Activated CD4-positive, alpha-beta T cell treated with anti-CD3 and anti-CD28 coated beads for 36 hours (primary cell): ENCODE measurements at regions not wholly inside any gene's neighbourhood (a gene's known extent, or its start where the extent isn't known, plus 50 kb on each side); places are given as distances from the start of the nearest gene placed in this dataset.

Experiments
- ATAC-seq: fragments of 200-7000 bp; cut with Tn5 transposase; one replicate; pipeline ENCODE4 v1.10.0; 2021; ENCODE audit warnings: mild to moderate bottlenecking, moderate library complexity
- CTCF ChIA-PET: fragments of 350-600 bp; sonication (Branson Sonifier 250); formaldehyde crosslinking; loops from one replicate; lab custom pipeline; 2021; ENCODE audit warnings: antibody characterized with exemption; lab: Charles Lee
- POLR2A ChIA-PET: fragments of 350-600 bp; sonication (Branson Sonifier 250); formaldehyde crosslinking; loops from one replicate; lab custom pipeline; 2021; ENCODE audit warnings: antibody characterized with exemption, inconsistent platforms; lab: Charles Lee
- DNase-seq: peaks from one replicate; pipeline ENCODE4 v3.0.0-alpha.2; 2020
- H3K27ac Mint-ChIP-seq: one replicate; pipeline ENCODE4 v1.8.0; 2021; ENCODE audit warnings: mixed read lengths
- H3K27me3 Mint-ChIP-seq: one replicate; pipeline ENCODE4 v1.8.0; 2021; ENCODE audit warnings: mixed read lengths
- H3K36me3 Mint-ChIP-seq: one replicate; pipeline ENCODE4 v1.8.0; 2021; ENCODE audit warnings: low read depth, mixed read lengths
- H3K4me1 Mint-ChIP-seq: one replicate; pipeline ENCODE4 v1.8.0; 2021; ENCODE audit warnings: mixed read lengths
- H3K4me3 Mint-ChIP-seq: one replicate; pipeline ENCODE4 v1.8.0; 2021; ENCODE audit warnings: mild to moderate bottlenecking, moderate library complexity, mixed read lengths
- H3K9me3 Mint-ChIP-seq: one replicate; pipeline ENCODE4 v1.8.0; 2021; ENCODE audit warnings: low read depth, mixed read lengths
- intact Hi-C, 2 experiments: fragments of 100-400 bp; cut with DNase I in 1 of 2; cut with micrococcal nuclease in 1 of 2; formaldehyde crosslinking; loops; one replicate each; pipeline versions ENCODE4 v1.14.2 to v1.15.1; 2022 to 2024; cut with DNase I, micrococcal nuclease

DNA sequence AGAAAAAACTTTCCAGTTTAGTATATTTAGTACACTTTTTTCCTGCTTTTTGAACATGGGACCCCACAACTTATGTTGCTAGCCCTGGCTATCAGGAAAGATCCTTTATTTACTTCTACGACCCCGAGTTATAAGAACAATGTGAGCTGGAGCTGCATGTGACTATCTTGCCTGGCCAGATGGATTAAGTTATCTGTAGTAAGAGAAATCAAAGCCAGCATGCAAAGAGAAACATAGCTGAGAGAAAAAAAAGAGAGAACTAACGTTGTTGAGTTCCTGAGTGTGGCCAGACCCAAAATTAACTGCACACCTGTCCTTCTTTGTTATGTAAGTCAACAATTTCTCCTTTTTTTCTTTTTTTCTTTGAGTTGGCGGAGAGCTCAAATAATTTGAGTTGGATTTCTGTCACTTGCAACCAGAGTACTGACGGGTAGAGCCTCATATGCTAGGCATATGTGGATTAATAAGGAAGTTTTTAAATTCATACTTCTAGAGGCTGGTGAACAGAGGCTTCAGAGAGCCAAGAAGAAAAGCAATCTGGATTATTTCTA lies 219.5 kb downstream of the HACE1 start:
- Mint-ChIP-seq H3K27ac (no peak overlapping the region), H3K4me3 (no peak overlapping the region), H3K36me3 (no peaks in the 10 kb centered on the region), H3K9me3 (no peaks in the 10 kb centered on the region), H3K27me3 (no peaks in the 10 kb centered on the region), H3K4me1 (no peaks in the 10 kb centered on the region)
- intact Hi-C loops = no loop called here
- CTCF ChIA-PET = interaction anchor here (0.6 kb wide), 1 partner anchor 16 kb away, joined by 4 read pairs; no protein-coding TSS in a partner anchor
- no peak for ATAC-seq
- POLR2A ChIA-PET = no interaction called here
- no peak for DNase-seq

DNA sequence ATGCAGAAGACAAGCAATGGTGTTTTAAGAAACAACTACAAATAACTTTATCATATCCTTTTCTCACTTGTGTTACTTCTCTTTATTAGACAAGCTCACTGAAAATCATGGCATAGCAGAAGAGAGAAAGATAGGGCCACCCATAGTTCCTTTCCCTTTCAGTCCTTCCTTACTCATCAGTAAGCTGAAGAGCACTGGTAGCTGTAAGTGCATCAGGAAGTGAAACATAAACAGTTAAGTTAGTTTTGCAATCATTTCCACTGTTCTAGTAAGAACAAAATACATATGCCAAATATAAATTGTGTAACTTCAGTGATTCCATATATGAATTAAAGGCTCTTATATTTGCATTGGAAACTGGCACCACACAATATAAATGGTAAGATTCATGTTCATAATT lies 220.1 kb downstream of the HACE1 start:
- CTCF ChIA-PET = no interaction called here
- ATAC-seq (peak; percentile 74), DNase-seq (no peak)
- no peak overlapping the region for H3K27ac Mint-ChIP-seq
- H3K9me3 Mint-ChIP-seq = no peaks in the 10 kb centered on the region
- H3K4me1 Mint-ChIP-seq = no peaks in the 10 kb centered on the region
- no peak overlapping the region for H3K4me3 Mint-ChIP-seq
- POLR2A ChIA-PET = no interaction called here
- H3K27me3 Mint-ChIP-seq = no peaks in the 10 kb centered on the region
- intact Hi-C loops = no loop called here
- no peaks in the 10 kb centered on the region for H3K36me3 Mint-ChIP-seq

DNA sequence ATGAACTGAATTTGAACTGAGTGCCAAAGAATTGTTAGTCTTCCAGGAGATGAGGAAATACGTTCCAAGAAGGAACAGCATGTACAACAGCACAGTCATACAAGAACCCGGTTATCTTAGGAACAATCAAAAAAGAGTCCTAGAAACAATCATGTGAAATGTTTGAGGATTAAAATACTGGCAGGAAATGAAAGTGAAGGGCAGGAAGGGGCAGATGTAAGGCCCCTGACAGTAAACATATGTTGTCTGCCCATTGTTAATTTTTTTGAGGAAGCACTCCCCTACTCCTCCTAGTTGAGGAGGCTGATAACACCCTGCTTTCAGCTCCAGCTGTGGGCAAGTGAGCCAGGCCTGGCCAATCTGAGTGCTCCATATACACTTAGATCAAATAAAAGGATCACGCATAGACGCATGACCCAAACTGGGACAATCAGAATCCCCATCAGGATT lies 220.9 kb downstream of the HACE1 start:
- H3K27ac Mint-ChIP-seq = no peak overlapping the region
- no peaks in the 10 kb centered on the region for H3K4me1 Mint-ChIP-seq
- ChIA-PET POLR2A (no interaction called here), CTCF (no interaction called here)
- DNase-seq (no peak), ATAC-seq (no peak)
- intact Hi-C loops = no loop called here
- no peak overlapping the region for H3K4me3 Mint-ChIP-seq
- H3K9me3 Mint-ChIP-seq = no peaks in the 10 kb centered on the region
- H3K36me3 Mint-ChIP-seq = no peaks in the 10 kb centered on the region
- H3K27me3 Mint-ChIP-seq = no peaks in the 10 kb centered on the region

DNA sequence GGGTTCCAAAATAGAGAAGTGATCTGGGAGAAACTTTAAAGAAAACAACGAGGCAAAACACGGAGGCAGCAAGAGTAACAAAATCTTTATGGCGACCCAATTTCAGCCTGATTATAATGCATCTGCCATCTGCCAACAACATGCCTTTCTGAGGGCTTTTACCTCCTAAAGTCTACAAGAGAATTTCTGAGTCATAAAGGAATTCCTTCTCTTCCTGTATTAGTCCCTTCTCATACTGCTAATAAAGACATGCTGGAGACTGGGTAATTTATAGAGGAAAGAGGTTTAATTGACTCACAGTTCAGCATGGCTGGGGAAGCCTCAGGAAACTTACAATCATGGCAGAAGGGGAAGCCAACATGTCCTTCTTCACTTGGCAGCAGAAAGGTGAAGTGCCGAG lies 226.6 kb downstream of the HACE1 start:
- intact Hi-C loops = no loop called here
- DNase-seq (no peak), ATAC-seq (no peak)
- CTCF ChIA-PET = no interaction called here
- Mint-ChIP-seq H3K4me1 (no peaks in the 10 kb centered on the region), H3K36me3 (no peaks in the 10 kb centered on the region), H3K4me3 (no peak overlapping the region), H3K27ac (no peak overlapping the region), H3K9me3 (no peaks in the 10 kb centered on the region), H3K27me3 (peaks cover 4% of the 10 kb centered on the region)
- POLR2A ChIA-PET = no interaction called here

DNA sequence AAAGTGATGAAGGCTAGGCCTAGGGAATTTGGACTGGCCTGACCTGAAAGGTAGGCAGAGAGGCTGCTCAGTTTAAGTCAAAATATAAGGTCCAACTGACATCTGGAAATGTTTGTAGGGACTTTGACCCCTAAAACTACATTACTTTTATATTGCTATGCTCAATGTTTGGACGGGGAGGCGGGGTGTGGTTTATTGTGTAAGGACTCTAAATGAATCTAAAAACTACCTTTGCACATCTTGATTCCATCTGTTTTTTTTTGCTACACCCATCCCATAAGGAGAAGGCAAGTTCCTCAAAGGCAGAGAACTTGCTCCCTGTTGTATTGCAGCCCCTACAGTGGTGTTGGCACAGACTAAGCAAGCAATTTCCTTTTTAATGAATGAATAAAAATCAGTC lies 227.1 kb downstream of the HACE1 start:
- intact Hi-C loops = no loop called here
- ChIA-PET POLR2A (no interaction called here), CTCF (no interaction called here)
- ATAC-seq = no peak
- H3K4me1 Mint-ChIP-seq = no peaks in the 10 kb centered on the region
- peaks cover 4% of the 10 kb centered on the region for H3K27me3 Mint-ChIP-seq
- no peak overlapping the region for H3K27ac Mint-ChIP-seq
- no peak for DNase-seq
- H3K9me3 Mint-ChIP-seq = no peaks in the 10 kb centered on the region
- no peak overlapping the region for H3K4me3 Mint-ChIP-seq
- no peaks in the 10 kb centered on the region for H3K36me3 Mint-ChIP-seq

DNA sequence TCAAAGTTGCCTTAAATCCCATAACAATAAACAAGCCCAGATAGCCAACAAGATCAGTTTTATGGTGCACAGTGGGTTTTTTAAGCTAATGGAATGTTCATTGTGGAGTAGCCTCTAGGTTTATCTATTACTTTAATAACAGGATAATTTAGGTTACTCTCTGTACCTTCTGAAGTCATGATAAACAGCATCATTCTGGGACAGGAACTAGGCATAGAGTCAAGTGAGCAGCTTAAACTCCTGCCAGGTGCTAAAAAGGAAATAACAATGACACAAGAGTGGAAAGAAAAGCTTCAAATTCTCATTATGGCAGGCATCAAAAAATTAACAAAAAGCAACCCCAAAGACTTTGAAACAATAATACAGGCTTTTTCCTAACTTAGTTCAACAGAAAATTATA lies 228.8 kb downstream of the HACE1 start:
- no peaks in the 10 kb centered on the region for H3K36me3 Mint-ChIP-seq
- intact Hi-C loops = no loop called here

DNA sequence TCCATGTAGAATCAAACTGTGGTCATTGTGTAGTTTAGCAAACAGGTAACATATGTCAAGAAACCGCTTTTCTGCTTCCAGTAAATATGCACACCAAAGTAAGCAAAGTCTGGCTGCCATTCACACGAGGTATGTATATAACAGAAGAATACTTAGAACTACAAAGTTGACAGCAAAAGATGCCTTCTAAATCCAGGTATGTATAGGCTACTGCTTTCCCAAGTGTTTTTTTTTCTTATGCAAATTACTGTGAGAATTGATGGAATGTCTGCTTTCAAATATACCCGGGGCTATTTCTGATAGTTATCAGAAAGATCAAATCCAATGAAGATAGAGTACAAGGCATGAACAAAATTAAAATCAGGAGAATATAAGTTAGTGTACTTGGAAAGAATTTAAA lies 229.2 kb downstream of the HACE1 start:
- H3K4me1 Mint-ChIP-seq = no peaks in the 10 kb centered on the region
- intact Hi-C loops = no loop called here
- H3K36me3 Mint-ChIP-seq = no peaks in the 10 kb centered on the region
- peaks cover 9% of the 10 kb centered on the region for H3K27me3 Mint-ChIP-seq
- no peak overlapping the region for H3K4me3 Mint-ChIP-seq
- no peaks in the 10 kb centered on the region for H3K9me3 Mint-ChIP-seq
- ATAC-seq = no peak
- ChIA-PET POLR2A (no interaction called here), CTCF (interaction anchor here (0.8 kb wide), 1 partner anchor 13 kb away, joined by 3 read pairs; no protein-coding TSS in a partner anchor)
- no peak for DNase-seq
- no peak overlapping the region for H3K27ac Mint-ChIP-seq

More for the DNA sequence above, 228.8 kb downstream of the HACE1 start:
- ATAC-seq (no peak), DNase-seq (no peak)
- POLR2A ChIA-PET = no interaction called here
- no peak overlapping the region for H3K4me3 Mint-ChIP-seq
- H3K4me1 Mint-ChIP-seq = no peaks in the 10 kb centered on the region
- H3K27ac Mint-ChIP-seq = no peak overlapping the region
- CTCF ChIA-PET = interaction anchor here (0.8 kb wide), 1 partner anchor 13 kb away, joined by 3 read pairs; no protein-coding TSS in a partner anchor
- peaks cover 8% of the 10 kb centered on the region for H3K27me3 Mint-ChIP-seq
- H3K9me3 Mint-ChIP-seq = no peaks in the 10 kb centered on the region

DNA sequence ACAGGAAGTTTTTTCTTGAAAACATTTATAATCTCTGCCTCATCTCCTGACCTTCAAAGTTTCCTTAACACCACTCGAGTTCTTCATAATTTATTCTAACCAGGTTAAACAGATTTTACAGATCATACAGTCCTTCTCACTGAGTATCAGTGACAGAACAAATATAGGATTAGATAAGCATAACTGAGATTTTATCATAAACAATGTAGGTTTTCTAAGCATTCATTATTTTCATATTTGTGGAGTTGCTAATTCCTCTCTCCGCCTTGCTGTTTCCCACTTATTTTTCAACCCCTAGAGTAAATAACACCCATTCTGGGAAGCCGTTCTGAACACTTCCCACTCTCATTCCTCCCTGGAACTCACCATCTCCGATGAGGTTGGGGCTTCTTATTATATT lies 229.9 kb downstream of the HACE1 start:
- ATAC-seq = no peak
- no peak overlapping the region for H3K4me3 Mint-ChIP-seq
- intact Hi-C loops = no loop called here
- no peak for DNase-seq
- ChIA-PET CTCF (interaction anchor here (0.8 kb wide), 1 partner anchor 32 kb away, joined by 3 read pairs; no protein-coding TSS in a partner anchor), POLR2A (no interaction called here)
- H3K36me3 Mint-ChIP-seq = no peaks in the 10 kb centered on the region
- no peaks in the 10 kb centered on the region for H3K4me1 Mint-ChIP-seq
- H3K27ac Mint-ChIP-seq = no peak overlapping the region
- H3K9me3 Mint-ChIP-seq = peaks cover 2% of the 10 kb centered on the region
- peaks cover 13% of the 10 kb centered on the region for H3K27me3 Mint-ChIP-seq

DNA sequence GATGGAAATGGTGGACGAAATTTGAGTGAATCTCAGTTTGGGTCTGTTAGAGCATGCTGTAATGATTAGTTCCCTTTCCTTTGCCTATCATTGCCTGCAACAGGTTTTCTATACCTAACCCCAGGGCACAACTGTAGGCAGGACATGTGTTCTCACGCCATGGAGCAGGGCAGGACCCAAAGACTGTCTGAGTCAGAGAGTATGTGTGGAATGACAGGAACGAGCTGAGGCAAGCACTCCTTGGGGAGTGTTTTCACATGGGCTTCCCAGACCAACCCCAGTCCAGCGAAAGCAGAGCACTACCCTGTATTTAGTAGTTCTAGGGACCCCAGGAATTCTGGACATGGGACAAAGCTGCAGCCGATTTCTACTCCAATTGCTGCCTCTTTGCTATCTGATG lies 234.2 kb downstream of the HACE1 start:
- H3K27ac Mint-ChIP-seq = no peak overlapping the region
- POLR2A ChIA-PET = no interaction called here
- no peak for ATAC-seq
- H3K4me1 Mint-ChIP-seq = peaks cover 5% of the 10 kb centered on the region
- H3K4me3 Mint-ChIP-seq = no peak overlapping the region
- H3K36me3 Mint-ChIP-seq = no peaks in the 10 kb centered on the region
- H3K27me3 Mint-ChIP-seq = peaks cover 11% of the 10 kb centered on the region
- H3K9me3 Mint-ChIP-seq = peaks cover 2% of the 10 kb centered on the region
- CTCF ChIA-PET = no interaction called here
- intact Hi-C loops = no loop called here
- DNase-seq = no peak

DNA sequence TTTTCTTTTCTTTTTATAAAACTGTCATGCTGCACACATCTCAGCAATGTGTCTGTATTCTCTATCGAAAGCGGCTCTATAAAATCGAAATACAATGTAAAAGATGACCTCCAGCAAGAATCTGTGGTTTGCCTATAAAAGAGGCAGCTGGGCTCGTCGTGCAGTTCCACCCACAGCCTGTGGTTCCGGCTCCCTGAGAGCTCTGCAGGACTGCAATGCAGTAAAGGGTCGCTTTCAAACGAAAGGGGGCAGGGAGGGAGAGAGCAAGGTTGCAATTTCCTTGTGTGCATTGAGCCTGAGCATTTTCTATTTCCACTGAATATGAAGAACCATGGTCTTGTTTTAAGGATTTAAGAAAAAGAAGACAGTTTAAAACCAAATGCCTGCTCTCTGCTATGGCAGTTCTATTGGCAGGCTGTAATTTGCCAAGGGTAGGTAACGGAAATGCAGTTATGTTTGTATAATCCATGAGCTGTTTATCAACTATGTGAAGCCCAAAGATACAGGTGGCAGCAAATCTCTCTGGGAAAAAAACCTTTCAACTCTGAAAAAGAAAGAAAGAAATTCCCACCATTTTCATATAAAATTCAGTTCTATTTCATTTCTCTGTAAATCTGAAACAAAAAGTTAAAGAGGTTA lies 236.5 kb downstream of the HACE1 start:
- H3K36me3 Mint-ChIP-seq = no peaks in the 10 kb centered on the region
- CTCF ChIA-PET = no interaction called here

DNA sequence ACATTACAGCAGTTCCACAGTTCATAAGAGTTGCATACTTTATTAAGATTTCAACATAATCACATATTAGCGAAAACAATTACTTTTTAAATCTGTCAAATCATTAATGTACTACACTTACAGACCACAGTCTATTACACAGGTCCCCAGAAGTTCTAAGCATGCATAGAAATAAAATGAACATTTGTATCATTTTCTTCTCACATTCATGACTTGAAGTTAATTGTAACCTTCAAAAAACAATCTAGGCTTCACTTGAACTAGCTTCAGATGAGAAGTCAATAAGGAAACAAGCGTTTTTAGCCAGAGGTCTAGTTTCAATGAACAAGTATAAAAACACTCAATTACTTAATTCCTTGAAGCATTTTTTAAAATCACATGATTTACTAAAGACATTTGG lies 238.3 kb downstream of the HACE1 start:
- no peak overlapping the region for H3K4me3 Mint-ChIP-seq
- intact Hi-C loops = no loop called here
- DNase-seq = no peak
- ATAC-seq = no peak
- peaks cover 4% of the 10 kb centered on the region for H3K27me3 Mint-ChIP-seq
- H3K27ac Mint-ChIP-seq = no peak overlapping the region
- H3K36me3 Mint-ChIP-seq = no peaks in the 10 kb centered on the region
- H3K9me3 Mint-ChIP-seq = peaks cover 2% of the 10 kb centered on the region
- POLR2A ChIA-PET = no interaction called here
- peaks cover 5% of the 10 kb centered on the region for H3K4me1 Mint-ChIP-seq
- CTCF ChIA-PET = no interaction called here

More for the DNA sequence above, 236.5 kb downstream of the HACE1 start:
- POLR2A ChIA-PET = no interaction called here
- Mint-ChIP-seq H3K9me3 (peaks cover 2% of the 10 kb centered on the region), H3K27me3 (peaks cover 9% of the 10 kb centered on the region), H3K27ac (no peak overlapping the region), H3K4me3 (no peak overlapping the region), H3K4me1 (peaks cover 5% of the 10 kb centered on the region)
- ATAC-seq = no peak
- peak; percentile 23 for DNase-seq
- intact Hi-C loops = no loop called here

DNA sequence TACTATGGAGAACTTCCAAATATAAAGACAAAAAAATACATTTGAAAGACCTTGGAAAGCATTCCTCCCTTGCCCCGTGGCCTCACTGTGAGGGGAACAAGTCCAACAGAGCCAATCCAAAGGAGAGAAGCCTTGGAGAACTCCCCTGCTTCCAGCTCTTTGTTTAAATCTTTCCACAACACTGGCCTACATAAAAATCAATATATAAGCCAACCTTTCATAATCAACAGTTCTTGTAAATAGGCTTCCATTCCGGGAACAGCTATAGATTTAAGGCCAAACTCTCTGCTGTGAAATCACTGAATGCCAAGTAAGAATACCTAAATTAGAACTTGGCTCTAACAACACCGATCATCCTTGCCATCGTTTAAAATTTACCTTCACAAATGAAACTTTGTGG lies 242.1 kb downstream of the HACE1 start:
- no peak overlapping the region for H3K27ac Mint-ChIP-seq
- H3K9me3 Mint-ChIP-seq = no peaks in the 10 kb centered on the region
- no peak overlapping the region for H3K4me3 Mint-ChIP-seq
- no peak for DNase-seq
- no peaks in the 10 kb centered on the region for H3K36me3 Mint-ChIP-seq
- no peak for ATAC-seq
- CTCF ChIA-PET = no interaction called here
- H3K27me3 Mint-ChIP-seq = no peaks in the 10 kb centered on the region
- intact Hi-C loops = no loop called here
- peaks cover 7% of the 10 kb centered on the region for H3K4me1 Mint-ChIP-seq
- POLR2A ChIA-PET = no interaction called here
